ENCODE measurements at regions not wholly inside any gene's neighbourhood (a gene's known extent, or its start where the extent isn't known, plus 50 kb on each side); places are given as distances from the start of the nearest gene placed in this dataset.

DNA sequence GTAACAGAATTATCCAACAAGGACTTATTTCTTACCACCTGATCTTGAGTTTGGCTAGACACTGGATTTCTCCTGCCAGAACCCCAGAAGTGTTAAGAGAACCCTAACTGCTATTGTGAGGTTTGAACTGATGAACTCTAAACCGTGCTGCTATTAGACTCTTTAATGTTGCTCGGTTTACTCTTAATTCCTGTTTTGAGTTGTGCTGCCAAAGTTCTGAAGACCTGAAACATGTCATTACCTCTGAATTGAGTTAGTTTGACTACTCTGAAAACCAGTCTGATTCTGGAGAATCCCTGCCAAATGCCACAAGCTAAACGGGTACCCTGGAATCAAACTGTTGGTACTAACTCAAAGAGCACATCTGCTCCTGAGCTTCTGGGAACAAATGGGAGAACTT, 215.5 kb downstream of the KLF12 start:
- ChIA-PET CTCF (no interaction called here), POLR2A (no interaction called here)

DNA sequence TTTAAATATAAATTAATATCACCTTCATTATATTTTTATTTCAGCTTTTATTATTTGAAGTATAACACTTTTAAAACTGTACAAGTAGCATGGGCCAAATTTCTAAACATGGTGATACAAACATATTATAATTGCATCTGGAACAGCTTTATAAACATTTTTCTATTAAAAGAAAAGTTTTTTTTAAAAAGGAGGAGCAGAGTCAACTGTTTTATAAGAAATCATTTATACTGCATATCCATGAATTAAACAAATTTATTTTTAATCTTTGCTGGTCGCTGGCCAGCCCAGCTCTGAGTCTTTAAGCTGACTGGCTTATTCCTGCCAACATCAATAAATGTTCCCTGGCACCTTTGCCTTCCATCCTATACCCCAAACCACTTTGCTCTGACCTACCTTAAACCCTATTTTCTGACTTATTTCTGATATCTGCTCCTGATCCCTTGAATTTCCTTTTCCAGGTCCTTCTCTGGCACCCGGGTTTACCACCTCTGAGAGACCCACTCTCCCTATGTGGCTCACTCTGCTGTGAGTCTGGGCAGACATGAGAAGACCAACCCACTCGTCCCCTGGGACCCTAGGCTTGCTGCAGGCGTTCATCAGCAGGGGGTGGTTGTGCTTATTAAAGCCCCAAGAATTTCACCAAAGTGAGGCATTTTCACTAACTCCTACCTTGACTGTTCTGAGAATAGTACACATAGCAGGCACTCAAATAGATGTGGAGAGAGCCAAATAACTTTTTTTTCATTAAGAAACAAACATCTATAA, 220.3 kb downstream of the KLF12 start:
- ChIA-PET CTCF (no interaction called here), POLR2A (no interaction called here)

DNA sequence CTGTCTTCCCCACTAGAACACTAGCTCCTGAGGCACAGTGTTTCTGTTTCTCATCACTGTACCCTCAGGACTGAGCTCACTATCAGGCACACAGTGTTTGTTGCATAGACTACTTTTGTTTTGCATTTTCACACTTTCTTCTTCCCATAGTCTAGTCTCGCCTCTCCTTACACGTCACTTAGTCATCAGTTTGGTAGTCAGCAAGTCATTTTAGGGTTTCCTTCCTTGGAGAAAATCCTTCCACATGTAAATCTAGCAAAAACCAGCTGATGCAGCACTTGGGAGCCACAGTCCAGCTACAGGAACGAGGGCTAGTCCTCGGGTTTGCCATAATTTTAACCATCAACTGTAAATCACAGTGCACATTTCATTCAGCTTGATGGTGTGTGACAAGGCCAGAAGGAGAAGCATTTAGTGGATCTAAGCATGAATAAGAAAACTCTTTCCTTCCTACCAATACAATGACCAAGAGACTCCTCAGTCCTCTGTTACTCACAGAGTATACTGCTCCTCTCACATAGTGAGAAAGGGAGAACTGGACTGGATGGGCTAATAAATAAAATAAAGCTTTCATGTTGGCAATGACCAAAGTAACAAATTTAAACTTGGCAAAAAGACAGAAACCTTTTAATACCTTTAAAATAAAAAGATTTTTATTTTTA, 221.0 kb downstream of the KLF12 start:
- CTCF ChIA-PET: no interaction called here
- POLR2A ChIA-PET: no interaction called here

DNA sequence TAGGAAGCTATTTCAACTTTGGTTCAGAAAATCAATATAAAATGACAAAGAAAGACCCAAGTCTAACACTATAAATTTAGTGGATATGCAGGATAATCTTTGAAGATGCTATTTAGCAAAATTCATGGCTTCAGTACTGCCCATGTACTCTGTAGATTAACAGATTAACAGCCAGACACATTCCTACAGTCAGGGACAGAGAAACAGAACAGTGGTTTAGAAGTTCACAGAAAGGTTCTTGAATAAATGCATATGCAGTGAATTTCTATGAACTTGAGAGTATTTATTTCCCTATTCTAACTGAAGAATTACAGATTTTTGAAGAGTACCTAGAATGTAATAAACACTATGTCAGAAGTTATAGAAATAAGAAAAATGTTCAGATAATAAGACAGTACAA, 222.8 kb downstream of the KLF12 start:
- CTCF ChIA-PET: no interaction called here
- POLR2A ChIA-PET: no interaction called here

DNA sequence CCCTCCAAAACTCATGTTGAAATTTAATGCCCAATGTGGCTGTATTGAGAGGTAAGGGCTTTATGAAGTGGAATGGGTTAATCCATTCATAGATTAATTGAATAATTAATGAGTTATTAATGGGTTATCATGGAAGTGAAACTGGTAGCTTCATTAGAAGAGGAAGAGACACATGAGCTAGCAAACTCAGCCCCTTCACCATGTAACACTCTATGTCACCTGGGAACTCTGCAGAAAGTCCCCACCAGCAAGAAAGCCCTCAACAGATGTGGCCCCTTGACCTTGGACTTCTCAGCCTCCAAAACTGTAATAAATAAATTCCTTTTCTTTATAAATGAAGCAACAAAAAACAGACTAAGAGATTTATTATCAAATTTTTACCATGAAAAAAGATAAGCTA, 223.5 kb downstream of the KLF12 start:
- ChIA-PET CTCF (no interaction called here), POLR2A (no interaction called here)

DNA sequence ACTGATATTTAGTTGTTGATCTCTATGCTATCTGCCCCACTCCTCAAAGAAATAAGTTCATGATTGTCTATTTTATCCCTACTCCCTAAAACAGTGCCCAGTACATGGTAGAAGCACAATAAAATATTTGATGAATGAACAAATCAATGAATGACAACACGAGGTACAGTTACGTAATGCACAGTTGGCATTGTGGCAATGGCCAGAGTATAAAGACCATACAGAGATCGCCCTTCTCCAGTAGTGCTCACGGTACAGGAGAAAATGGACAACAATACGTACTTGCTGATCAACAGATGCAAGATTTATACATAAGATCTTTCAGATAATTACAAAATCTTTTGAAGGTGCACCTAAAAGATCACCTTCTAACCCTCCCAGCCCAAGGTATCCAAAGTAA, 225.4 kb downstream of the KLF12 start:
- POLR2A ChIA-PET: no interaction called here
- CTCF ChIA-PET: no interaction called here

DNA sequence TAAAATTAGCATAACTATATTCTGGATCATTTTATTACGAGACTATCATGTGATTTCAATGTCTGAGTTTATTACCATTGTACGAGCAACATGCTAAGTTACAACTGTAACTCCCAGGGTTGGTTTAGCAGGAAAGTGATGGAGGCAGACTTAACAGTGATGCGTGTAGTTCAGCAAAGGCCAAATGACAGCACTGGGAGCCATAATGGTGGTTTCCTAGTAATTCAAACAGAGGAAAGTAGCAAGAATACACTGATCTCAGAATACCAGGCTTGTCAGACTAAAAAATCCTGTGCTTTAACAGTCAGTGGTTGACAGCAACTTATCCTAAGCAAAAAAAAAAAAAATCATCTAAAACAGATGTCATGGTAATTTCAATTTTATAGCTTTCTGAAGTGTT, 229.6 kb downstream of the KLF12 start:
- ChIA-PET CTCF (no interaction called here), POLR2A (interaction anchor here (0.7 kb wide), 1 partner anchor 171 kb away, joined by 4 read pairs; no protein-coding TSS in a partner anchor)

DNA sequence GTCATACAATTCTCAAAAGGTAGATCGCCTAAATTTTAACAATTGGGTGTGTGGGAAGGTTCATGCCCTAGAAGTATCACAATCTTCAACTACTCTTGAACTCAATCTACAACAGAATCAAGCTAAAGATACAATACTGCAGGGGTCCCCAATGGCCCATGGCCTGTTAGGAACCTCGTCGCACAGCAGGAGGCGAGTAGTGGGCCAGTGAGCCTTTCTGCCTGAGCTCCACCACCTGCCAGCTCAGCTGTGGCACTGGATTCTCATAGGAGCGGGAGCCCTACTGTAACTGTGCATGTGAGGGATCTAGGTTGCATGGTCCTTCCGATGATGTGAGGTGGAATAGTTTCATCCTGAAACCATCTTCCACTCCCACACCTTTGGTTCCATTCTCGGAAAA, 230.6 kb downstream of the KLF12 start:
- ChIA-PET POLR2A (no interaction called here), CTCF (no interaction called here)

DNA sequence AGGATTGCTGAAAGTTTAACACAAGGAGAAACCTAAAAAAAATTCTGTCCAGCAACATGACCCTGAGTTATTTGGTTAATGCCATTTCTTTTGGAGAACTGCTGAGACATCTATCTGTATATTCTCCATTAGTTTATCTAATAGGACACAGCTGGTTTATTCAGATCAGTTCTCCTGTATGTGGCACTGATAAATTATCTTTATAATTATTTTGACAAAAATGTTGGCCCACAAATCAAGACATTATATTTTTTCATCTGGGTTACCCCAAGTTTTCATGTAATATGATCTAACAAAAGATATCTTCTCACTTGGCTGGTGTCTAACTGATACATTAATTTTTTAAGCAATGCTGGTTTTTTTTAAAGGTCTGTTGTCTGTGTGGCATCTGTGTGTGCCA, 231.4 kb downstream of the KLF12 start:
- POLR2A ChIA-PET: no interaction called here
- CTCF ChIA-PET: no interaction called here

DNA sequence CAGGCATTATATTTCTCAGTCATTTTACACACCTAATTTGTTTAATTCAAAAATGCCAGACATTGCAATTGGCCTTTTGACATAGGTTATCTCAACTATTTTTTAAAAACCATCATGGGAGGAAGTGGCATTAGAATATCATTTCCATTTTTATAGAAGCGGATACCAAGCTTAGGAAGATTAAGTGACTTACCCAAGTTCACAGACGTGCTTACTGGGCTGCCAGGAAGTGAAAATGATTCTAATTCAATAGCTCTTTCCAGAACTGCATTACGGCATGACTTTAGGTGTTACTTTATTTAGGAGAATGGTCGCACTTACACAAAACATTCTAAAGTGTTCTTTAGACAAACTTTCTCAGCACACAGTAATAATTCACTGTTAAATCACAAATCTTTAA, 231.9 kb downstream of the KLF12 start:
- CTCF ChIA-PET: no interaction called here

DNA sequence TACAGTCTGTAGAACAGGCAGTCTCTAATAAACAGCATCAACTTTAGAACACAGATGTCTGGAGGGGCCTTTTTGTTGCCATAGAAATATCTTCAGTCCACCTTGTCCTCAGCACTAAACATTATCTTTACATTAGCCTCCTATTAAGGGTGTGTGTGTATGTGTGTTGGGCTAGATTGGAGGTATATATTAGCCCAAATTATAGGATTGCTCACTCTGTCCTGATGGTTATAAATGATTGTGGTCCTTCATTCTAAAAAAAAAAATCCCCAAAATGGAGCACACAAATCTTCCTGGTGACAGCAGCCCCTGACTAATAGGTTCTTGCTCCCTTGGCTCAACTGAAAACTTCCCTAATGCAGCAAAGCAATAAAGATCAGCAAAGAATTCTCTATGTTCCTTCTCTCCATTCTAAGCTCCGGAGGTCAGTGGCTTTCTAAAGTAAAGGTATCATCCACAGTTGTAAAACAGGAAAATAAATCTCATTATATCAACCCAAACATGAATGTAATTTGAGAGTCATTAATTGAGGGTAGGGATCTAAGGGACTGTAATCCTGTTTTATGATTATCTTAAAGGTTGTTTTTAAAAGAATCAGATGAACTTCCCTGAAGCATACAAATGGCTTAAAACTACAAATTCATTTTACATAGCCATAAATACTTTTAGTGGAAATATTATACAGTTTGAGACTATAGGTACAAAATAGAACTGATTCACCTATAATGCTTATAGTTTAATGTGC, 232.7 kb downstream of the KLF12 start:
- POLR2A ChIA-PET: no interaction called here
- CTCF ChIA-PET: no interaction called here

More for the DNA sequence above, 231.9 kb downstream of the KLF12 start:
- POLR2A ChIA-PET: no interaction called here

DNA sequence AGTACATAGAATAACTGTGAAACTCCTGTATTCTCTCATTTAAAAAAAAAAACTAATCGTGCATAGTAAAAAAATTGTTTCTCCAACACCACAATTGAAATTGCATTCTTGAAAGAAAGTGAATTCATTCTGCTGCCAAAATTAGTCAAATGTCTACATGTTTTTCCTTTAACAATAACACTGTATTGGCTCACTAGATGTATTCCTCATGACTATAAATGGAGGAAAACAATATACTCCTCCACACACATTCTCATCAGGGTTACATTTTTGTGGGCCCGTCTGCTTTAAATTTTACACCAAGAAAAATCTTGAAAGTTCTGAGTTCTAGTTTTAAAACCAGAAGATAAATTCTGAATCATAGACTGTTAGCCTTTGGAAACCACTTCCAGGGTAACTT, 233.6 kb downstream of the KLF12 start:
- POLR2A ChIA-PET: no interaction called here
- CTCF ChIA-PET: no interaction called here

DNA sequence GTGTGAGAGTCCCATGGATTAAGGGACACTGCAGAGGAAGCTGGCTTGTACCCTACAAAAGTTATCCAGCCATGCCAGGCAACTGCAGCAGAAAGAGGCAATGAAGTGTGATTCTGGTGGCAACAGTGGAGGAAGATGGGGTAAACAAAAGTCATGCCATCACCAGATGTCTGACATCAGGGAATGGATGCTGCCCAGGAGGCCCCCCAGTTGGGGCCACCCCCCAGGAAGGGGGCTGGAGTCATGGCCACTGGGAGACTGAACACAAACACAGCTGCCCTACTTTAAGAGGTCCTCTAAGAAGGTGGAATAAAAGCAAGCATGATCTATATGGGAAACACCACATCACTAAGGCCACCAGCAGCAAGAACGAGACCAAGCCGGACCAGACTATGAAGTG, 235.3 kb downstream of the KLF12 start:
- ChIA-PET POLR2A (no interaction called here), CTCF (no interaction called here)

DNA sequence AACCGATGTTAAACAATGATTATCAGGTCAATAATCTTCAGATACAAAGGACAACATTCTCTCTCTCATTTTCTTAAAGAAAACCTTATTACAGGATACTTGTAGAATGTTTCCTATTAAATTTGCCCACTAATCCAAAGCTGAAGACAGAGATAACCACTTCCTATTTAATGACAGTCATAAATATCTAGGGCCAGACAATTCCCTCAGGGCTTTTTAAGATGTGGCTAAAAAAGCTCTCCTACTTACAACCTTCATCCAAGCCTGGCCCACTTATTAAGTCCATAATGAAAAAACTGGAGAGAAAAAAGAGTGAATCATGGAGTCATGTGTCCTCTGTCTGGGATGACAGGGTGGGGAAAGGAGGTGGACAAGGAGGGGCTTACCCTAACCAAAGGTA, 235.9 kb downstream of the KLF12 start:
- POLR2A ChIA-PET: no interaction called here
- CTCF ChIA-PET: no interaction called here

DNA sequence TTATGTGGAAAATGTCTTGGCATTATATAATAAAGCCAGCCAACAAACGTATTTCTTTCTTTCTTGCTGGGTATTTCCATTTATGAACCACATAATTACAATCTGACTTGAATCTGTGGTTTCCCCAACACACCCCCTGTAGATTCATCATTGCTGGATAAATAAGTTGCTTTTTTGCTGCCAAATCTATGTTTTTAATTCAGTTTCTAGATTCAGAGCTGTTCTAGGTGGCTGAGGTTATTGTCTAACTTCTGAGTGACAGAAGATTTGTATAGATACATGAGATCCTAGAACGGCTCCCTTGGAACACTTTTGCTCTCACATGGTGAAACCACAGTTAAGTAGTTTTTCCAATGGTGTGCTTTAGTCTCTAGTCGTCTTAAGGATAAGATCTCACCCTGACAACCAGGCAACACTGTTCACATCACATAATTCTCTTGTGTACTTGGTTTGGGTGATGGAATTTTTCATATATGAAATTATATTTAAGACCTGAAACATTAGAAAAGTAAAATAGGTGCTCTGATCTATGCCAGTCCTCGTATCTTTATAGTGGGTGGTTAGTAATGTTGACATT, 239.1 kb downstream of the KLF12 start:
- CTCF ChIA-PET: no interaction called here
- POLR2A ChIA-PET: no interaction called here

DNA sequence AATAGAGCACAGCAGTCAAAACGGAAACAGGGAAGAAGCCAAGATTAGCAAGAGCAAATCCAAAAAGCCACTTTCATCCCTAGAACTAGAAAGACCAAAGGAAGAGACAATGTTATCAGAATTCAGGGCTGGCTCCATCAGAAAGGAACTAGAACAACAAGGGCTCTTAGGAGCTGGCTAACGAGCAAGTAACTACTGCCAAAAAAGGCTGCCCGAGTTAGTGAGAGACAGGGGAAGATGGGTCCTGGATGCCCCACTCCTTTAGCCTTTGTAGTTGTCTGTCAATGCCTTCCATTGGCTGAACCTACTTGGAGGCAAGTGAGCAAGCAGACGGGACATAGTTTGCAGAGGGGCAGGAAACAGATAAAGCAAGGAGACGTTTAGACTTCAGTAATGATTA, 240.4 kb downstream of the KLF12 start:
- ChIA-PET CTCF (no interaction called here), POLR2A (interaction anchor here (0.7 kb wide), 1 partner anchor 141 kb away, joined by 3 read pairs; no protein-coding TSS in a partner anchor)

DNA sequence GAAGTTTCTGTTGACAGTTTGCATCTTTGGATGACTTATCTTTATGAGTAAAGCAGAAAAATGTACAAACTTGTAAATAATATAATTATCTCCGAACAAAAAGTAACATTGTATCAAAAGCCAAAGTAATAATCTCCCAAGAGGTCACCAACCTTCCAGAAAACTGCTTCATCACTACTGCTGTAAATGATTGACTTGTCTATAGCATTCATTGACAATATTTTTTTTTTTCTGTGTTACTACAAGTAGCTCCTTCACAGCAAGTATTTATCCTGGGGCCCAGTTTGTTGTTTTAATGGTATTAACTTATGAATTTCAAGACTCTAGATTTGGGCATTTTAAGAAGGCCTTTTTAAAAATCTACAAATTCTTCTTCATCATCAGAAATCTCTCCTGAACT, 242.4 kb downstream of the KLF12 start:
- POLR2A ChIA-PET: no interaction called here

DNA sequence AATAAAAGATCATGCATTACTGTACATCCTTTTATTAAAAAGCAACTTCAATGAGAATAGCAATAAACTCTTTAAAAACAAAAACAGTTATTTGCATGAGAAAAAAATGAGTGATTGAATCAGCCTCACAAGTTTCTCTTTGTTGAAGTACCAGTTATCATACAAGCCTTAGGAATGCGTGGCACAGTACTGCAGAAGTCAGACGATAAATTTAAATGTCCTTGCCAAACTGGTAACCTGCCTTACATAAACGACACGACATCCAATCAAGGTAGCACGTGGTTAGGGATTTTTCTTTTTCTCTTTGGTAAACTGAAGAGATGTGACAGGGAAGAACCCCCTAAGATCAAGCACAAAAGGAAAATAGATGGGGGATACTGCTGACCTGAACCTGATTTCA, 251.0 kb downstream of the KLF12 start:
- CTCF ChIA-PET: no interaction called here
- POLR2A ChIA-PET: no interaction called here

More for the DNA sequence above, 242.4 kb downstream of the KLF12 start:
- CTCF ChIA-PET: no interaction called here

DNA sequence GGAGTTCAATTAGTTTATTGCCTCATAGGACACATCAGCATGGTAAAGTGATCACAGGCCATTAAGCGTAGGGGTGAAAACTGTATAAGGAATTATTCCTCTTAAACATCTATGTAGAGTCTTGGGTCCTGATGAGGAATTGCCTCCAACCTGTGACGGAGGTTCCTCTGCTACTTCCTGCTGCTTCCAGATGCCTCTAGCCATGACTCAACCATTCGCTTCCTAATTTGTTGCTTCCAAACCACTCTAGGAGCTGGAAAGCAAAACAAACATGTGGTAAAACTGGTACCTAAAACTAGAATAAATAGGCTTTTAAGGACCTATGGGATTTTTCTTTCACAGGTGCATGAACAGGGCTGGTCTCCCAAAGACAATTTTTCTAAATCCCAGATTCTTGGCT, 253.8 kb downstream of the KLF12 start:
- ChIA-PET POLR2A (no interaction called here), CTCF (no interaction called here)

DNA sequence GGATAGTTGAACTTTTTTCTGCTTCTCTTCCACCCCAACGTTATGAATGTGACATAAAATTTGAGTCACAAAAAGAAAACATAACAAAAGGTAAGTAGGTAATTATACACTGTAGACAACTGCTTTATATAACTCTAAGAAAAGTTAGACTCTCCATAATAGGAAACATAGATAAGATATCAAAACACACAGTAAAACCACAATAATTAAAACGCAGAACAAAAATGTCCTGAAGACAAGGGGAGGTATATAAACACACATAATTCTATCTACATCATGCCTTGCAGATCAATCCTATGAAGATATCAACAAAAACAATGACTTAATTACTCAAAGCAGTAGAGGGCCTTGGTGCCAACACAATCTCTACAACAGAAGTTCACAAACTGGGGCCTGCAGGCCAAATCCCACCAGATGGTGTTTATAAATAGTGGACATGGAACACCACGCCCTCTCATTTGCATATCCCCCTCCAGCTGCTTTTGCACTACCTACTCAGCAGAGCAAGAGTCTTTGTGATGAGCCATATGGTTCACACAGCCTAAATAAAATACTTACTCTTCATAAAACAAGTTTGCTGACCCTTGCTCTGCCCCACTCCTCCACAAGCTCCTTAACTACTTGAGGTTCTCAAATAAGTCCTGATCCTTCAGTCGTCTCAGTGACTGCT, 254.7 kb downstream of the KLF12 start:
- POLR2A ChIA-PET: no interaction called here
- CTCF ChIA-PET: no interaction called here

All from activated CD8-positive, alpha-beta memory T cell treated with anti-CD3 and anti-CD28 coated beads for 36 hours (primary cell).